PC-3 (cell line): ENCODE measurements at regions not wholly inside any gene's neighbourhood (a gene's known extent, or its start where the extent isn't known, plus 50 kb on each side); places are given as distances from the start of the nearest gene placed in this dataset.

Source experiments
- ATAC-seq: fragments of 200-7000 bp; cut with Tn5 transposase; 2 replicates; pipeline ENCODE4 v1.9.1; 2020; ENCODE audit warnings: mild to moderate bottlenecking, moderate library complexity
- BruUV-seq: library from RNA; stranded (reverse); fragments of 400-500 nt; replicated peaks from 2 replicates; lab custom pipeline; 2021; lab: Mats Ljungman, UMichigan
- CTCF ChIA-PET: fragments of 300-600 bp; sonication (Branson Sonifier 250); formaldehyde crosslinking; loops from one replicate; lab custom pipeline; 2022; ENCODE audit warnings: antibody characterized with exemption; lab: Charles Lee
- POLR2A ChIA-PET: fragments of 300-600 bp; sonication (Branson Sonifier 250); formaldehyde crosslinking; loops from one replicate; lab custom pipeline; 2022; ENCODE audit warnings: antibody characterized with exemption; ENCODE audit not compliant: unreplicated experiment; lab: Charles Lee
- DNase-seq: peaks from one replicate; pipeline ENCODE4 v3.0.0-alpha.2; 2015
- H2AFZ ChIP-seq: fragments of 300-600 bp; sonication (generic); 2 replicates; pipeline ENCODE4 v1.6.0; 2016; ENCODE audit warnings: antibody characterized with exemption, low read length
- H3F3A ChIP-seq: fragments of 300-600 bp; sonication (generic); one replicate; pipeline ENCODE4 v1.6.0; 2017; ENCODE audit warnings: antibody characterized with exemption, low read length, control low read depth, mild to moderate bottlenecking; ENCODE audit not compliant: unreplicated experiment
- H3K27ac ChIP-seq: fragments of 300-600 bp; sonication (generic); 2 replicates; pipeline ENCODE4 v1.5.1; 2016; ENCODE audit warnings: mild to moderate bottlenecking, low read length
- H3K27me3 ChIP-seq: fragments of 300-600 bp; sonication (generic); 2 replicates; pipeline ENCODE4 v1.6.1; 2016; ENCODE audit warnings: low read length, mixed read lengths
- H3K36me3 ChIP-seq: fragments of 300-600 bp; sonication (generic); 2 replicates; pipeline ENCODE4 v1.6.1; 2016; ENCODE audit warnings: low read depth, mixed run types, low read length, mixed read lengths
- H3K4me1 ChIP-seq: fragments of 300-600 bp; sonication (generic); 2 replicates; pipeline ENCODE4 v1.5.1; 2016; ENCODE audit warnings: low read length; ENCODE audit not compliant: insufficient read depth
- H3K4me2 ChIP-seq: fragments of 300-600 bp; sonication (generic); 2 replicates; pipeline ENCODE4 v1.6.0; 2016; ENCODE audit warnings: low read length
- H3K4me3 ChIP-seq: fragments of 300-600 bp; sonication (generic); 2 replicates; pipeline ENCODE4 v1.5.1; 2016; ENCODE audit warnings: mild to moderate bottlenecking, low read length, mixed read lengths
- H3K79me2 ChIP-seq: fragments of 300-600 bp; sonication (generic); 2 replicates; pipeline ENCODE4 v1.6.1; 2017; ENCODE audit warnings: low read length, mixed read lengths
- H3K9ac ChIP-seq: fragments of 300-600 bp; sonication (generic); 2 replicates; pipeline ENCODE4 v1.6.0; 2016; ENCODE audit warnings: mild to moderate bottlenecking, low read length
- H3K9me2 ChIP-seq: fragments of 300-600 bp; sonication (generic); replicated peaks from 2 replicates; pipeline ENCODE4 v1.6.1; 2016; ENCODE audit warnings: mixed run types, low read length, mixed read lengths
- H3K9me3 ChIP-seq: fragments of 300-600 bp; sonication (generic); 2 replicates; pipeline ENCODE4 v1.6.1; 2016; ENCODE audit warnings: low read length, mixed read lengths
- H4K20me1 ChIP-seq: fragments of 300-600 bp; sonication (generic); 2 replicates; pipeline ENCODE4 v1.6.1; 2016; ENCODE audit warnings: low read length, mixed read lengths
- CTCF ChIP-seq: fragments of 300-600 bp; sonication (generic); conservative IDR thresholded peaks from 2 replicates; pipeline ENCODE4 v1.5.1; 2017; ENCODE audit warnings: antibody characterized with exemption, low read depth, mild to moderate bottlenecking, low read length
- EZH2 ChIP-seq: fragments of 300-600 bp; sonication (generic); IDR thresholded peaks from one replicate; pipeline ENCODE4 v1.6.1; 2017; ENCODE audit warnings: antibody characterized with exemption, mild to moderate bottlenecking, low read length; ENCODE audit not compliant: unreplicated experiment
- EZH2phosphoT487 ChIP-seq: fragments of 300-600 bp; sonication (generic); IDR thresholded peaks from 2 replicates; pipeline ENCODE4 v1.6.1; 2018; ENCODE audit warnings: mild to moderate bottlenecking, antibody characterized with exemption, low read length, borderline replicate concordance
- intact Hi-C: fragments of 100-400 bp; cut with micrococcal nuclease; formaldehyde crosslinking; loops from 2 replicates; pipeline ENCODE4 v1.9.0; 2023

- BruUV-seq, result no TSS peak
- intact Hi-C loops, result no loop called here
- H3K36me3 ChIP-seq, result no peaks in the 10 kb centered on the region
Observed at GRCh38 chr3:31302343-31302742, 230.4 kb upstream of the STT3B start.

GRCh38 chr3:31305340-31305739, 227.4 kb upstream of the STT3B start:
- ChIA-PET POLR2A (no interaction called here), CTCF (no interaction called here)
- no peak overlapping the region for H3K9ac ChIP-seq
- no peak for TF ChIP-seq EZH2
- TF ChIP-seq EZH2phosphoT487, result no peak
- TF ChIP-seq CTCF, result no peak
- H3K79me2 ChIP-seq, result no peaks in the 10 kb centered on the region
- H3F3A ChIP-seq, result no peaks in the 10 kb centered on the region
- H3K27me3 ChIP-seq, result no peaks in the 10 kb centered on the region
- no peak overlapping the region for H2AFZ ChIP-seq
- H3K27ac ChIP-seq, result no peak overlapping the region
- H4K20me1 ChIP-seq, result no peaks in the 10 kb centered on the region
- peaks cover 6% of the 10 kb centered on the region for H3K4me1 ChIP-seq
- H3K9me2 ChIP-seq, result no peaks in the 10 kb centered on the region
- H3K36me3 ChIP-seq, result no peaks in the 10 kb centered on the region
- DNase-seq, result no peak
- no peak overlapping the region for H3K4me3 ChIP-seq
- BruUV-seq, result no TSS peak
- H3K4me2 ChIP-seq, result no peak overlapping the region
- no peak for ATAC-seq
- intact Hi-C loops, result no loop called here
- H3K9me3 ChIP-seq, result no peaks in the 10 kb centered on the region

More at GRCh38 chr3:31302343-31302742, 230.4 kb upstream of the STT3B start:
- peaks cover 6% of the 10 kb centered on the region for H3K4me1 ChIP-seq
- no peaks in the 10 kb centered on the region for H3K9me3 ChIP-seq
- H3K27me3 ChIP-seq, result no peaks in the 10 kb centered on the region
- no peaks in the 10 kb centered on the region for H3K9me2 ChIP-seq
- POLR2A ChIA-PET, result no interaction called here
- H3K4me2 ChIP-seq, result no peak overlapping the region
- no peak overlapping the region for H3K9ac ChIP-seq
- no peak overlapping the region for H3K27ac ChIP-seq
- H3F3A ChIP-seq, result no peaks in the 10 kb centered on the region
- no peaks in the 10 kb centered on the region for H3K79me2 ChIP-seq
- H3K4me3 ChIP-seq, result no peak overlapping the region
- ATAC-seq, result no peak
- no peak for DNase-seq
- no peaks in the 10 kb centered on the region for H4K20me1 ChIP-seq
- TF ChIP-seq EZH2phosphoT487, result no peak
- no peak for TF ChIP-seq CTCF
- no peak for TF ChIP-seq EZH2
- CTCF ChIA-PET, result no interaction called here
- no peak overlapping the region for H2AFZ ChIP-seq

GRCh38 chr3:31307131-31307785, 225.5 kb upstream of the STT3B start:
- Histone ChIP-seq H3F3A (no peaks in the 10 kb centered on the region), H3K4me2 (no peak overlapping the region), H3K27ac (no peak overlapping the region), H2AFZ (no peak overlapping the region), H3K4me1 (peaks cover 8% of the 10 kb centered on the region), H3K27me3 (no peaks in the 10 kb centered on the region), H3K79me2 (no peaks in the 10 kb centered on the region), H4K20me1 (no peaks in the 10 kb centered on the region), H3K9me3 (no peaks in the 10 kb centered on the region), H3K9me2 (no peaks in the 10 kb centered on the region), H3K4me3 (no peak overlapping the region), H3K36me3 (no peaks in the 10 kb centered on the region), H3K9ac (no peak overlapping the region)
- intact Hi-C loops, result no loop called here
- ChIA-PET POLR2A (no interaction called here), CTCF (no interaction called here)
- no TSS peak for BruUV-seq
- TF ChIP-seq EZH2 (no peak), EZH2phosphoT487 (no peak), CTCF (no peak)
- DNase-seq (no peak), ATAC-seq (no peak; the same call in 1 of the 2 replicates)
